Small intestine (tissue), 7 donors: ENCODE measurements at regions not wholly inside any gene's neighbourhood (a gene's known extent, or its start where the extent isn't known, plus 50 kb on each side); places are given as distances from the start of the nearest gene placed in this dataset.

Experiments
- DNase-seq, 2 donors: peaks; one replicate each; pipeline versions ENCODE4 v3.0.0 to v3.0.0-alpha.2; 2013
- FAIRE-seq: peaks from 2 replicates; lab custom pipeline; 2012; peaks lifted over from hg19 to GRCh38; lab: Jason Lieb, UNC
- H3K27ac ChIP-seq, 3 donors: one replicate each; pipeline ENCODE4 v1.5.1; 2013; ENCODE audit warnings: low read length in 2 of 3, mild to moderate bottlenecking in 2 of 3, control low read depth in 1 of 3, inconsistent platforms in 1 of 3, low read depth in 1 of 3, moderate library complexity in 1 of 3
- H3K27me3 ChIP-seq, 3 donors: one replicate each; pipeline ENCODE4 v1.6.1; 2013; ENCODE audit warnings: low read length in 3 of 3, inconsistent platforms in 1 of 3; ENCODE audit not compliant: control insufficient read depth in 3 of 3, insufficient read depth in 3 of 3
- H3K36me3 ChIP-seq, 3 donors: one replicate each; pipeline ENCODE4 v1.6.1; 2013; ENCODE audit warnings: low read length in 3 of 3, inconsistent platforms in 1 of 3, low read depth in 1 of 3, mild to moderate bottlenecking in 1 of 3, moderate library complexity in 1 of 3; ENCODE audit not compliant: control insufficient read depth in 3 of 3, insufficient read depth in 2 of 3
- H3K4me1 ChIP-seq, 3 donors: one replicate each; pipeline ENCODE4 v1.6.1; 2013; ENCODE audit warnings: low read length in 2 of 3, inconsistent platforms in 1 of 3, low read depth in 1 of 3, mild to moderate bottlenecking in 1 of 3, moderate library complexity in 1 of 3; ENCODE audit not compliant: control insufficient read depth in 3 of 3, insufficient read depth in 2 of 3
- H3K4me3 ChIP-seq, 3 donors: one replicate each; pipeline ENCODE4 v1.5.1; 2013; ENCODE audit warnings: low read length in 3 of 3, control low read depth in 1 of 3, inconsistent platforms in 1 of 3, low read depth in 1 of 3, mild to moderate bottlenecking in 1 of 3, moderate library complexity in 1 of 3
- H3K9me3 ChIP-seq, 2 donors: one replicate each; pipeline ENCODE4 v1.6.1; 2013; ENCODE audit warnings: low read depth in 1 of 2, low read length in 1 of 2; ENCODE audit not compliant: control insufficient read depth in 2 of 2, insufficient read depth in 1 of 2
- WGBS, 3 donors: extraction: QIAGEN DNeasy Blood & Tissue Kit; methylation state at CpG; one replicate each; pipeline ENCODE4 v1.1.7; 2013; 5-methylcytosine and 5-hydroxymethylcytosine counted together
- donor health status: healthy with polysubstance abuse.
- donor health status: control.
- donor health status: control.
- donor health status: Bipolar disorder and iron deficiency.
- donor health status: healthy.

- Histone ChIP-seq H3K9me3 (no peaks in the 10 kb centered on the region), H3K4me3 (no peak overlapping the region)
- FAIRE-seq = no peak
Observed at GRCh38 chr20:7389216-7389615, 551.0 kb downstream of the HAO1 start.

GRCh38 chr20:7392542-7393206 lies 547.6 kb downstream of the HAO1 start:
- Histone ChIP-seq H3K4me1 (no peaks in the 10 kb centered on the region), H3K9me3 (no peaks in the 10 kb centered on the region), H3K27ac (no peak overlapping the region), H3K27me3 (no peaks in the 10 kb centered on the region), H3K4me3 (no peak overlapping the region), H3K36me3 (no peaks in the 10 kb centered on the region)
- 67 to 79% (median 75%) methylated on average over 4 of the region's 4 CpGs for WGBS, 3 donors
- DNase-seq = no peak
- FAIRE-seq = no peak

More at GRCh38 chr20:7389216-7389615, 551.0 kb downstream of the HAO1 start:
- no peak for DNase-seq
- Histone ChIP-seq H3K27ac (no peak overlapping the region), H3K36me3 (no peaks in the 10 kb centered on the region), H3K27me3 (no peaks in the 10 kb centered on the region), H3K4me1 (no peaks in the 10 kb centered on the region)

- peaks cover 0 to 1% of the 10 kb centered on the region in 2 donors for H3K9me3 ChIP-seq
- no peak overlapping the region for H3K4me3 ChIP-seq
- no peak for FAIRE-seq
- H3K4me1 ChIP-seq = no peaks in the 10 kb centered on the region
- DNase-seq = no peak
- H3K27ac ChIP-seq = no peak overlapping the region
- no peaks in the 10 kb centered on the region for H3K36me3 ChIP-seq
- WGBS, 3 donors = 52 to 61% (median 60%) methylated on average over 6 of the region's 6 CpGs
- H3K27me3 ChIP-seq = no peaks in the 10 kb centered on the region
Observed at GRCh38 chr20:7399114-7399513, 541.1 kb downstream of the HAO1 start.

- WGBS, 3 donors = 49 to 65% (median 53%) methylated on average over 3 of the region's 3 CpGs
- Histone ChIP-seq H3K27me3 (no peaks in the 10 kb centered on the region), H3K36me3 (no peaks in the 10 kb centered on the region), H3K4me3 (no peak overlapping the region), H3K4me1 (no peaks in the 10 kb centered on the region), H3K27ac (no peak overlapping the region), H3K9me3 (peaks cover 0 to 1% of the 10 kb centered on the region in 2 donors)
- DNase-seq (no peak), FAIRE-seq (no peak)
Observed at GRCh38 chr20:7399575-7399974, 540.7 kb downstream of the HAO1 start.

- no peak overlapping the region for H3K27ac ChIP-seq
- DNase-seq (no peak), FAIRE-seq (no peak)
- H3K4me1 ChIP-seq = no peaks in the 10 kb centered on the region
- H3K36me3 ChIP-seq = no peaks in the 10 kb centered on the region
- peaks cover 0 to 1% of the 10 kb centered on the region in 2 donors for H3K9me3 ChIP-seq
- H3K4me3 ChIP-seq = no peak overlapping the region
- no peaks in the 10 kb centered on the region for H3K27me3 ChIP-seq
- WGBS, 3 donors = 68 to 90% (median 81%) methylated on average over 1 of the region's 1 CpG
Observed at GRCh38 chr20:7406671-7407070, 533.6 kb downstream of the HAO1 start.

- 50 to 65% (median 53%) methylated on average over 3 of the region's 3 CpGs for WGBS, 3 donors
- no peaks in the 10 kb centered on the region for H3K9me3 ChIP-seq
- no peak for FAIRE-seq
Observed at GRCh38 chr20:7410150-7410549, 530.1 kb downstream of the HAO1 start.

GRCh38 chr20:7411075-7411474 lies 529.2 kb downstream of the HAO1 start:
- DNase-seq = no peak
- H3K27me3 ChIP-seq = no peaks in the 10 kb centered on the region
- no peak overlapping the region for H3K4me3 ChIP-seq
- no peaks in the 10 kb centered on the region for H3K4me1 ChIP-seq
- WGBS, 3 donors = 54 to 70% (median 55%) methylated on average over 5 of the region's 5 CpGs
- no peak overlapping the region for H3K27ac ChIP-seq
- no peak for FAIRE-seq
- H3K36me3 ChIP-seq = no peaks in the 10 kb centered on the region
- no peaks in the 10 kb centered on the region for H3K9me3 ChIP-seq

More at GRCh38 chr20:7410150-7410549, 530.1 kb downstream of the HAO1 start:
- no peaks in the 10 kb centered on the region for H3K4me1 ChIP-seq
- DNase-seq = no peak
- H3K4me3 ChIP-seq = no peak overlapping the region
- no peak overlapping the region for H3K27ac ChIP-seq
- H3K36me3 ChIP-seq = no peaks in the 10 kb centered on the region
- H3K27me3 ChIP-seq = no peaks in the 10 kb centered on the region

- H3K4me1 ChIP-seq = no peaks in the 10 kb centered on the region
- no peak overlapping the region for H3K4me3 ChIP-seq
- H3K36me3 ChIP-seq = no peaks in the 10 kb centered on the region
- FAIRE-seq = no peak
- no peaks in the 10 kb centered on the region for H3K9me3 ChIP-seq
- no peak for DNase-seq
- no peaks in the 10 kb centered on the region for H3K27me3 ChIP-seq
- no peak overlapping the region for H3K27ac ChIP-seq
Observed at GRCh38 chr20:7415427-7415826, 524.8 kb downstream of the HAO1 start.

GRCh38 chr20:7416382-7416781 lies 523.9 kb downstream of the HAO1 start:
- H3K4me1 ChIP-seq = no peaks in the 10 kb centered on the region
- DNase-seq = no peak
- no peaks in the 10 kb centered on the region for H3K36me3 ChIP-seq
- no peak overlapping the region for H3K27ac ChIP-seq
- H3K4me3 ChIP-seq = no peak overlapping the region
- no peak for FAIRE-seq
- H3K27me3 ChIP-seq = no peaks in the 10 kb centered on the region
- H3K9me3 ChIP-seq = no peaks in the 10 kb centered on the region
